Panc1 (cell line): ENCODE measurements at regions not wholly inside any gene's neighbourhood (a gene's known extent, or its start where the extent isn't known, plus 50 kb on each side); places are given as distances from the start of the nearest gene placed in this dataset.

Experiments used
- ATAC-seq: fragments of 200-7000 bp; cut with Tn5 transposase; 2 replicates; pipeline ENCODE4 v1.9.1; 2020; ENCODE audit warnings: mild to moderate bottlenecking, moderate library complexity
- BruUV-seq: library from RNA; stranded (reverse); fragments of 400-500 nt; replicated peaks from 2 replicates; lab custom pipeline; 2021; lab: Mats Ljungman, UMichigan
- CTCF ChIA-PET: fragments of 300-600 bp; sonication (Branson Sonifier 250); formaldehyde crosslinking; loops from one replicate; lab custom pipeline; 2022; ENCODE audit warnings: antibody characterized with exemption; lab: Charles Lee
- POLR2A ChIA-PET: fragments of 300-600 bp; sonication (Branson Sonifier 250); formaldehyde crosslinking; loops from one replicate; lab custom pipeline; 2022; ENCODE audit warnings: antibody characterized with exemption; lab: Charles Lee
- DNase-seq: peaks from one replicate; pipeline ENCODE4 v3.0.0-alpha.2; 2010; ENCODE audit warnings: low read depth, low spot score
- H3K27ac ChIP-seq: 2 replicates; pipeline ENCODE4 v1.5.1; 2011; ENCODE audit warnings: mild to moderate bottlenecking, low read length, inconsistent platforms
- H3K27me3 ChIP-seq: fragments of 200-500 bp; sonication (Bioruptor generic); 2 replicates; pipeline ENCODE4 v1.6.0; 2014; ENCODE audit warnings: low read length, inconsistent platforms; ENCODE audit not compliant: control insufficient read depth, insufficient read depth
- H3K36me3 ChIP-seq: fragments of 200-500 bp; sonication (Bioruptor generic); 2 replicates; pipeline ENCODE4 v1.5.1; 2014; ENCODE audit warnings: inconsistent platforms, mild to moderate bottlenecking, low read length, moderate library complexity; ENCODE audit not compliant: control insufficient read depth, insufficient read depth
- H3K4me1 ChIP-seq: 2 replicates; pipeline ENCODE4 v1.5.1; 2011; ENCODE audit warnings: inconsistent platforms, mild to moderate bottlenecking, low read length, moderate library complexity; ENCODE audit not compliant: control insufficient read depth, insufficient read depth
- H3K4me3 ChIP-seq, 2 experiments: 2 replicates each; pipeline ENCODE4 v1.5.1; 2011 to 2012; ENCODE audit warnings: low read depth in 2 of 2, low read length in 2 of 2, mild to moderate bottlenecking in 2 of 2, inconsistent platforms in 1 of 2, moderate library complexity in 1 of 2
- H3K9me3 ChIP-seq: fragments of 200-500 bp; sonication (Bioruptor generic); 2 replicates; pipeline ENCODE4 v1.5.1; 2014; ENCODE audit warnings: low read depth, mild to moderate bottlenecking, inconsistent platforms, low read length, moderate library complexity; ENCODE audit not compliant: control insufficient read depth, insufficient read depth
- CTCF ChIP-seq: fragments of 450-650 bp; IDR thresholded peaks from 2 replicates; pipeline ENCODE4 v1.5.1; 2017; ENCODE audit warnings: mild to moderate bottlenecking
- POLR2AphosphoS5 ChIP-seq: IDR thresholded peaks from 2 replicates; pipeline ENCODE4 v1.6.1; 2012; ENCODE audit warnings: mild to moderate bottlenecking, low read depth, low read length, moderate library complexity
- REST ChIP-seq, 2 experiments: IDR thresholded peaks; 2 replicates each; pipeline ENCODE4 v1.6.1; 2011 to 2012; ENCODE audit warnings: low read depth in 2 of 2, control low read depth in 1 of 2, low read length in 1 of 2, mild to moderate bottlenecking in 1 of 2, moderate library complexity in 1 of 2; ENCODE audit not compliant: insufficient read depth in 1 of 2
- SIN3A ChIP-seq: IDR thresholded peaks from 2 replicates; pipeline ENCODE4 v1.6.1; 2012; ENCODE audit warnings: low read depth, mild to moderate bottlenecking, low read length, moderate library complexity, borderline replicate concordance; ENCODE audit not compliant: insufficient read depth
- TCF7L2 ChIP-seq: IDR thresholded peaks from 2 replicates; pipeline ENCODE4 v1.6.1; 2011; ENCODE audit warnings: mild to moderate bottlenecking, low read depth, low read length, inconsistent platforms
- in situ Hi-C: cut with HindIII; loops from 2 replicates; pipeline ENCODE4 v1.10.0; 2016; ENCODE audit warnings: low sequenced_read_pairs, low pct_unique_long_range_greater_than_20kb
- intact Hi-C: fragments of 100-400 bp; cut with micrococcal nuclease; formaldehyde crosslinking; loops from one replicate; pipeline ENCODE4 v1.10.0; 2022; ENCODE audit not compliant: unreplicated experiment

- Histone ChIP-seq H3K4me3 (no peak overlapping the region), H3K36me3 (no peaks in the 10 kb centered on the region), H3K4me1 (no peaks in the 10 kb centered on the region), H3K27me3 (no peaks in the 10 kb centered on the region), H3K27ac (no peak overlapping the region), H3K9me3 (no peaks in the 10 kb centered on the region)
- intact Hi-C loops (no loop called here), in situ Hi-C loops (no loop called here)
- BruUV-seq: no TSS peak
- no peak for DNase-seq
- POLR2A ChIA-PET: no interaction called here
- no peak for ATAC-seq
- no peak for TF ChIP-seq TCF7L2
- CTCF ChIA-PET: no interaction called here
Measured at GRCh38 chr4:171170671-171171070, 642.5 kb upstream of the GALNTL6 start.

GRCh38 chr4:171169396-171169795 lies 643.8 kb upstream of the GALNTL6 start:
- in situ Hi-C loops: no loop called here
- no TSS peak for BruUV-seq
- Histone ChIP-seq H3K36me3 (no peaks in the 10 kb centered on the region), H3K27ac (no peak overlapping the region), H3K9me3 (no peaks in the 10 kb centered on the region), H3K4me3 (no peak overlapping the region), H3K27me3 (no peaks in the 10 kb centered on the region), H3K4me1 (no peaks in the 10 kb centered on the region)
- CTCF ChIA-PET: no interaction called here
- ATAC-seq: no peak
- POLR2A ChIA-PET: no interaction called here
- no peak for DNase-seq
- TF ChIP-seq CTCF (no peak), TCF7L2 (no peak), SIN3A (no peak), REST (IDR thresholded peaks at IDR 0.05; ENCODE audit: insufficient read depth in 1 of 2, low read depth in 2 of 2, low read length in 1 of 2) (no peak), POLR2AphosphoS5 (no peak)
- intact Hi-C loops: no loop called here

GRCh38 chr4:171162478-171162877 lies 650.7 kb upstream of the GALNTL6 start:
- intact Hi-C loops: no loop called here
- no peaks in the 10 kb centered on the region for H3K36me3 ChIP-seq
- POLR2A ChIA-PET: no interaction called here
- no peak overlapping the region for H3K27ac ChIP-seq
- DNase-seq: no peak
- H3K27me3 ChIP-seq: no peaks in the 10 kb centered on the region
- ATAC-seq: no peak
- no peaks in the 10 kb centered on the region for H3K9me3 ChIP-seq
- no peaks in the 10 kb centered on the region for H3K4me1 ChIP-seq
- no TSS peak for BruUV-seq
- no peak for TF ChIP-seq CTCF
- CTCF ChIA-PET: no interaction called here
- in situ Hi-C loops: no loop called here
- H3K4me3 ChIP-seq: no peak overlapping the region
